ENCODE measurements at regions not wholly inside any gene's neighbourhood (a gene's known extent, or its start where the extent isn't known, plus 50 kb on each side); places are given as distances from the start of the nearest gene placed in this dataset.

DNA sequence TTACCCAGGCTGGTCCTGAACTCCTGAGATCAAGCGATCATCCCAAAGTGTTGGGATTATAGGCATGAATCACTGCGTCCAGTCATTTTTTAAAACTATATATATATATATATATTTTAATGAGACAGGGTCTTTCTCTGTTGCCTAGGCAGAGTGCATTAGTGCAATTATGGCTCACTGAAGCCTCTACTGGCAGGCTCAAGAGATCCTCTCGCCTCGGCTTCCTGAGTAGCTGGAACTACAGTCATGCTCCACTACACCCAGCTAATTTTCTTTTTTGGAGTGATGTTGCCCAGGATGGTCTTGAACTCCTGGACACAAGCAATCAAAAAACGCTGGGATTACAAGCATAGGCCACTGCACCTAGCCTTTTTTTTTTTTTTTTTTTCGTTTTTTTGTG lies 55.3 kb upstream of the KAT6B start:
- no peak for DNase-seq
- TF ChIP-seq, protein P1, sequence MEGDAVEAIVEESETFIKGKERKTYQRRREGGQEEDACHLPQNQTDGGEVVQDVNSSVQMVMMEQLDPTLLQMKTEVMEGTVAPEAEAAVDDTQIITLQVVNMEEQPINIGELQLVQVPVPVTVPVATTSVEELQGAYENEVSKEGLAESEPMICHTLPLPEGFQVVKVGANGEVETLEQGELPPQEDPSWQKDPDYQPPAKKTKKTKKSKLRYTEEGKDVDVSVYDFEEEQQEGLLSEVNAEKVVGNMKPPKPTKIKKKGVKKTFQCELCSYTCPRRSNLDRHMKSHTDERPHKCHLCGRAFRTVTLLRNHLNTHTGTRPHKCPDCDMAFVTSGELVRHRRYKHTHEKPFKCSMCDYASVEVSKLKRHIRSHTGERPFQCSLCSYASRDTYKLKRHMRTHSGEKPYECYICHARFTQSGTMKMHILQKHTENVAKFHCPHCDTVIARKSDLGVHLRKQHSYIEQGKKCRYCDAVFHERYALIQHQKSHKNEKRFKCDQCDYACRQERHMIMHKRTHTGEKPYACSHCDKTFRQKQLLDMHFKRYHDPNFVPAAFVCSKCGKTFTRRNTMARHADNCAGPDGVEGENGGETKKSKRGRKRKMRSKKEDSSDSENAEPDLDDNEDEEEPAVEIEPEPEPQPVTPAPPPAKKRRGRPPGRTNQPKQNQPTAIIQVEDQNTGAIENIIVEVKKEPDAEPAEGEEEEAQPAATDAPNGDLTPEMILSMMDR (IDR thresholded peaks at IDR 0.05), result no peak
- Mint-ChIP-seq H3K4me1 (ENCODE audit: low read depth) (no peaks in the 10 kb centered on the region), H3K27me3 (ENCODE audit: insufficient read depth) (peaks cover 3% of the 10 kb centered on the region; the same call in 1 of the 2 replicates), H3K4me3 (no peak overlapping the region), H3K36me3 (ENCODE audit: low read depth) (no peaks in the 10 kb centered on the region), H3K9me3 (no peaks in the 10 kb centered on the region), H3K27ac (no peak overlapping the region)

DNA sequence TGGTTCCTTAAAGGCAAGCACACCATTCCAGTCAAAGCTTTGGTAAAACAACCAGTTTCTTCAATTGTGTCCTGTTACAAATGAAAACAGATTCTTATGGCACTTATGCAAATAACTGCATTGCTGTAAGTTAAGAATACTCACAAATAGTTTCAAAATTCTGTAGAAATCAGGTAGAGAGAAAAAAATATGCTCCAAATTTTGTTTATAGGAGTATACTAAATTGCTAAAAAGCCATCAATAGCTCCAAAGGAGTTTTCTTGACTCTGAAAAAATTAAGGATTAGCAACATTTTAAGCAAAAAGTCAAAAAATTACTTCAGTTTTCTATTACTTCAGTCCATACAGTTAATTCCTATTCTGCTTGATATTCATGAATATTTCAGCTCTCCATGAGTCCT lies 51.3 kb upstream of the KAT6B start:
- no peak for DNase-seq
- Mint-ChIP-seq H3K27ac (no peak overlapping the region), H3K36me3 (ENCODE audit: low read depth) (no peaks in the 10 kb centered on the region), H3K9me3 (no peaks in the 10 kb centered on the region), H3K4me3 (no peak overlapping the region), H3K4me1 (ENCODE audit: low read depth) (no peaks in the 10 kb centered on the region), H3K27me3 (ENCODE audit: insufficient read depth) (peaks cover 8% of the 10 kb centered on the region)
- TF ChIP-seq, protein P1 (IDR thresholded peaks at IDR 0.05), result no peak

Measured in HFFc6 (cell line).